Immature natural killer cell (primary cell): ENCODE measurements at regions not wholly inside any gene's neighbourhood (a gene's known extent, or its start where the extent isn't known, plus 50 kb on each side); places are given as distances from the start of the nearest gene placed in this dataset.

Experiments used
- DNase-seq, 3 donors: peaks; one replicate each; pipeline ENCODE4 v3.0.0; 2022; ENCODE audit warnings: mixed read lengths in 1 of 3
- H3K27ac Mint-ChIP-seq, 6 donors: one replicate each; pipeline ENCODE4 v1.8.0; 2020; ENCODE audit warnings: mixed read lengths in 6 of 6, mild to moderate bottlenecking in 5 of 6, inconsistent platforms in 4 of 6, moderate library complexity in 3 of 6
- H3K27me3 Mint-ChIP-seq, 3 donors: one replicate each; pipeline ENCODE4 v1.8.0; 2020 to 2021; ENCODE audit warnings: low read depth in 3 of 3, mild to moderate bottlenecking in 3 of 3, mixed read lengths in 3 of 3, moderate library complexity in 3 of 3, inconsistent platforms in 1 of 3
- H3K36me3 Mint-ChIP-seq, 3 donors: one replicate each; pipeline ENCODE4 v1.8.0; 2020; ENCODE audit warnings: mixed read lengths in 3 of 3, inconsistent platforms in 2 of 3, mild to moderate bottlenecking in 2 of 3
- H3K4me1 Mint-ChIP-seq, 2 donors: one replicate each; pipeline ENCODE4 v1.8.0; 2020; ENCODE audit warnings: inconsistent platforms in 2 of 2, mild to moderate bottlenecking in 2 of 2, mixed read lengths in 2 of 2, moderate library complexity in 1 of 2
- H3K4me3 Mint-ChIP-seq, 5 donors: one replicate each; pipeline ENCODE4 v1.8.0; 2020; ENCODE audit warnings: mild to moderate bottlenecking in 5 of 5, mixed read lengths in 5 of 5, inconsistent platforms in 3 of 5, moderate library complexity in 3 of 5
- H3K9me3 Mint-ChIP-seq, 6 donors: one replicate each; pipeline ENCODE4 v1.8.0; 2020; ENCODE audit warnings: mild to moderate bottlenecking in 6 of 6, mixed read lengths in 6 of 6, inconsistent platforms in 4 of 6, moderate library complexity in 3 of 6

- Mint-ChIP-seq H3K36me3 (no peaks in the 10 kb centered on the region), H3K9me3 (peaks cover 0 to 4% (median 0%) of the 10 kb centered on the region in 6 donors), H3K27me3 (peaks cover 0 to 2% (median 2%) of the 10 kb centered on the region in 3 donors), H3K27ac (no peak overlapping the region), H3K4me1 (no peaks in the 10 kb centered on the region), H3K4me3 (no peak overlapping the region)
- DNase-seq, result no peak
Measured at GRCh38 chr1:75984781-75985180, 52.6 kb upstream of the ASB17 start.

GRCh38 chr1:75985827-75986226 lies 53.6 kb upstream of the ASB17 start:
- no peak for DNase-seq
- Mint-ChIP-seq H3K27ac (no peak overlapping the region), H3K27me3 (peaks cover 0 to 2% (median 2%) of the 10 kb centered on the region in 3 donors), H3K4me3 (no peak overlapping the region), H3K9me3 (peaks cover 0 to 4% (median 0%) of the 10 kb centered on the region in 6 donors), H3K36me3 (no peaks in the 10 kb centered on the region), H3K4me1 (no peaks in the 10 kb centered on the region)

- H3K4me1 Mint-ChIP-seq, result no peaks in the 10 kb centered on the region
- no peak overlapping the region for H3K27ac Mint-ChIP-seq
- peaks cover 0 to 4% (median 0%) of the 10 kb centered on the region in 6 donors for H3K9me3 Mint-ChIP-seq
- no peaks in the 10 kb centered on the region for H3K36me3 Mint-ChIP-seq
- no peak overlapping the region for H3K4me3 Mint-ChIP-seq
- DNase-seq, result no peak
- H3K27me3 Mint-ChIP-seq, result peaks cover 0 to 2% (median 2%) of the 10 kb centered on the region in 3 donors
Measured at GRCh38 chr1:75986478-75986877, 54.3 kb upstream of the ASB17 start.

- H3K27ac Mint-ChIP-seq, result no peak overlapping the region
- H3K4me3 Mint-ChIP-seq, result no peak overlapping the region
- no peaks in the 10 kb centered on the region for H3K36me3 Mint-ChIP-seq
- H3K27me3 Mint-ChIP-seq, result peaks cover 0 to under 1% (median 0%) of the 10 kb centered on the region in 3 donors
- no peaks in the 10 kb centered on the region for H3K4me1 Mint-ChIP-seq
- no peak for DNase-seq
- peaks cover 0 to 1% (median 0%) of the 10 kb centered on the region in 6 donors for H3K9me3 Mint-ChIP-seq
Measured at GRCh38 chr1:75989121-75989520, 56.9 kb upstream of the ASB17 start.

GRCh38 chr1:75990686-75991085 lies 58.5 kb upstream of the ASB17 start:
- H3K9me3 Mint-ChIP-seq, result no peaks in the 10 kb centered on the region
- no peak overlapping the region for H3K27ac Mint-ChIP-seq
- no peaks in the 10 kb centered on the region for H3K4me1 Mint-ChIP-seq

GRCh38 chr1:75991497-75992114 lies 59.4 kb upstream of the ASB17 start:
- DNase-seq, result peak; percentile 23 to 40 (median 29)
- Mint-ChIP-seq H3K27me3 (peaks cover 0 to 2% (median 0%) of the 10 kb centered on the region in 3 donors), H3K4me3 (no peak overlapping the region), H3K27ac (no peak overlapping the region), H3K4me1 (no peaks in the 10 kb centered on the region), H3K36me3 (no peaks in the 10 kb centered on the region), H3K9me3 (no peaks in the 10 kb centered on the region)

More at GRCh38 chr1:75990686-75991085, 58.5 kb upstream of the ASB17 start:
- Mint-ChIP-seq H3K27me3 (peaks cover 0 to 2% (median 0%) of the 10 kb centered on the region in 3 donors), H3K36me3 (no peaks in the 10 kb centered on the region), H3K4me3 (no peak overlapping the region)
- no peak for DNase-seq

GRCh38 chr1:75992312-75992711 lies 60.1 kb upstream of the ASB17 start:
- Mint-ChIP-seq H3K4me1 (no peaks in the 10 kb centered on the region), H3K27ac (no peak overlapping the region), H3K27me3 (peaks cover 0 to 2% (median 0%) of the 10 kb centered on the region in 3 donors), H3K9me3 (no peaks in the 10 kb centered on the region), H3K4me3 (no peak overlapping the region), H3K36me3 (no peaks in the 10 kb centered on the region)
- DNase-seq, result no peak

- no peak for DNase-seq
- Mint-ChIP-seq H3K27ac (no peak overlapping the region), H3K4me3 (no peak overlapping the region), H3K4me1 (no peaks in the 10 kb centered on the region), H3K36me3 (no peaks in the 10 kb centered on the region), H3K27me3 (peaks cover 0 to 2% (median 0%) of the 10 kb centered on the region in 3 donors), H3K9me3 (no peaks in the 10 kb centered on the region)
Measured at GRCh38 chr1:75993661-75994060, 61.5 kb upstream of the ASB17 start.

- H3K4me3 Mint-ChIP-seq, result no peak overlapping the region
- H3K36me3 Mint-ChIP-seq, result no peaks in the 10 kb centered on the region
- no peaks in the 10 kb centered on the region for H3K9me3 Mint-ChIP-seq
- H3K27me3 Mint-ChIP-seq, result peaks cover 2 to 5% (median 2%) of the 10 kb centered on the region in 3 donors
- H3K27ac Mint-ChIP-seq, result no peak overlapping the region
- no peak for DNase-seq
- no peaks in the 10 kb centered on the region for H3K4me1 Mint-ChIP-seq
Measured at GRCh38 chr1:75996196-75996595, 64.0 kb upstream of the ASB17 start.

GRCh38 chr1:75999034-75999433 lies 66.8 kb upstream of the ASB17 start:
- no peaks in the 10 kb centered on the region for H3K9me3 Mint-ChIP-seq
- peaks cover 2 to 5% (median 2%) of the 10 kb centered on the region in 3 donors for H3K27me3 Mint-ChIP-seq
- no peak overlapping the region for H3K27ac Mint-ChIP-seq
- peaks cover 0 to 4% (median 0%) of the 10 kb centered on the region in 3 donors for H3K36me3 Mint-ChIP-seq
- no peak for DNase-seq
- H3K4me1 Mint-ChIP-seq, result no peaks in the 10 kb centered on the region
- no peak overlapping the region for H3K4me3 Mint-ChIP-seq

GRCh38 chr1:76003946-76004345 lies 70.6 kb upstream of the ST6GALNAC3 start:
- H3K9me3 Mint-ChIP-seq, result no peaks in the 10 kb centered on the region
- DNase-seq, result no peak
- no peak overlapping the region for H3K27ac Mint-ChIP-seq
- peaks cover 0 to 4% (median 0%) of the 10 kb centered on the region in 3 donors for H3K36me3 Mint-ChIP-seq
- peaks cover 2 to 5% (median 2%) of the 10 kb centered on the region in 3 donors for H3K27me3 Mint-ChIP-seq
- no peak overlapping the region for H3K4me3 Mint-ChIP-seq
- no peaks in the 10 kb centered on the region for H3K4me1 Mint-ChIP-seq

- Mint-ChIP-seq H3K36me3 (peaks cover 0 to 4% (median 0%) of the 10 kb centered on the region in 3 donors), H3K27ac (no peak overlapping the region), H3K4me1 (no peaks in the 10 kb centered on the region), H3K27me3 (peaks cover 0 to 2% (median 0%) of the 10 kb centered on the region in 3 donors), H3K4me3 (no peak overlapping the region), H3K9me3 (peaks cover 0 to 5% (median 0%) of the 10 kb centered on the region in 6 donors)
- DNase-seq, result no peak
Measured at GRCh38 chr1:76005765-76006164, 68.8 kb upstream of the ST6GALNAC3 start.

- peaks cover 0 to 4% (median 0%) of the 10 kb centered on the region in 3 donors for H3K36me3 Mint-ChIP-seq
- H3K27ac Mint-ChIP-seq, result no peak overlapping the region
- no peak for DNase-seq
- peaks cover 0 to 5% (median 0%) of the 10 kb centered on the region in 6 donors for H3K9me3 Mint-ChIP-seq
- no peak overlapping the region for H3K4me3 Mint-ChIP-seq
- no peaks in the 10 kb centered on the region for H3K4me1 Mint-ChIP-seq
- peaks cover 0 to 2% (median 0%) of the 10 kb centered on the region in 3 donors for H3K27me3 Mint-ChIP-seq
Measured at GRCh38 chr1:76006234-76006633, 68.3 kb upstream of the ST6GALNAC3 start.

- H3K4me3 Mint-ChIP-seq, result no peak overlapping the region
- peaks cover 2 to 4% (median 3%) of the 10 kb centered on the region in 3 donors for H3K27me3 Mint-ChIP-seq
- no peaks in the 10 kb centered on the region for H3K36me3 Mint-ChIP-seq
- no peak overlapping the region for H3K27ac Mint-ChIP-seq
- no peak for DNase-seq
- H3K9me3 Mint-ChIP-seq, result peaks cover 0 to 5% (median 0%) of the 10 kb centered on the region in 6 donors
- H3K4me1 Mint-ChIP-seq, result no peaks in the 10 kb centered on the region
Measured at GRCh38 chr1:76010802-76011201, 63.7 kb upstream of the ST6GALNAC3 start.
